HG02840 (cell line): ENCODE measurements at regions not wholly inside any gene's neighbourhood (a gene's known extent, or its start where the extent isn't known, plus 50 kb on each side); places are given as distances from the start of the nearest gene placed in this dataset.
A peak's percentile ranks its signal among the peaks of the same experiment; 100 is the strongest.

Source experiments
- ATAC-seq: cut with Tn5 transposase; IDR thresholded peaks from one replicate; pipeline ENCODE4 v1.9.1; 2021; ENCODE audit warnings: mild to moderate bottlenecking, moderate library complexity, moderate number of reproducible peaks; ENCODE audit not compliant: unreplicated experiment, low FRiP score

GRCh38 chr11:93248602-93249001 lies 50.8 kb upstream of the SLC36A4 start:
- no peak for ATAC-seq

GRCh38 chr11:93249459-93250220 lies 51.8 kb upstream of the SLC36A4 start:
- no peak for ATAC-seq

DNA sequence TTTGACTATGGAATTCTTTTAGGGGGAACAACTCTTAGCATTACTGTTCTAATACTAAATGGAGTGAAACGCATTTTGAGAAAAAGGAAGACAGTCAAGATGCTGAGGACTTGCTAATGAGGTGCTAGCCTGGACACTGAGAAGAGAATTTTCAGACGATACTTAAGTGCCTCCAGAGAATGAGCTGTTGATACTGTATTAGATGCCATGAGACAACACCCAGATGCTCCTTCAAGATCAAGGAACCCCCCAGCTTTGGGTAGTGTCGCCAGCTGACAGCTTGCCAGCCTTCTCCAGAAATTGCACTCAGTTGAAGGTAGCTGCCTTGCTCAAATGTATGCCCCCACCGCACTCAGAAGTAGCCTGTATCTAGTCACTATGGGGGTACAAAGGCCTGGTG lies 52.5 kb upstream of the SLC36A4 start:
- ATAC-seq = no peak

DNA sequence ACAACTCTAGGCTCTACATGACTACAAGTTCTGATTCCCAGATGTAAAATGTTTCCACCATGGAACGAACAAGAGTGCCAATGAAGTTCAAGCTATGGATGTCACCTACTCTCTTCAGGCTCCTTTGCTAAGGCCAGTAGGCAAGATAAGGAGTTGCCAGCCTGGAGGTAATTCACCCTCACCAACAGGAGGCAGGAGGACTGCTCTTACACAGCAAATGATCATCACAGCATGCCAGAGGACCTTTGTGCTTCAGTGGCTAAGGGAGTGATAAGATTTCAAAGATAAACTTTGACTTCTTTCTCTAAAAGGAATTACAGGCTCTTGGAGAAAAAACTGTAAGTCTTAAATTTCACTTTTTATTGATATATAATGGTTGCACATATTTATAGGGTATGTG lies 54.1 kb upstream of the SLC36A4 start:
- ATAC-seq = no peak

- no peak for ATAC-seq
Measured at GRCh38 chr11:93253111-93253510, 55.3 kb upstream of the SLC36A4 start.

- no peak for ATAC-seq
Measured at GRCh38 chr11:93256623-93257022, 58.8 kb upstream of the SLC36A4 start.

- ATAC-seq = no peak
Measured at GRCh38 chr11:93267383-93267782, 63.2 kb upstream of the DEUP1 start.

DNA sequence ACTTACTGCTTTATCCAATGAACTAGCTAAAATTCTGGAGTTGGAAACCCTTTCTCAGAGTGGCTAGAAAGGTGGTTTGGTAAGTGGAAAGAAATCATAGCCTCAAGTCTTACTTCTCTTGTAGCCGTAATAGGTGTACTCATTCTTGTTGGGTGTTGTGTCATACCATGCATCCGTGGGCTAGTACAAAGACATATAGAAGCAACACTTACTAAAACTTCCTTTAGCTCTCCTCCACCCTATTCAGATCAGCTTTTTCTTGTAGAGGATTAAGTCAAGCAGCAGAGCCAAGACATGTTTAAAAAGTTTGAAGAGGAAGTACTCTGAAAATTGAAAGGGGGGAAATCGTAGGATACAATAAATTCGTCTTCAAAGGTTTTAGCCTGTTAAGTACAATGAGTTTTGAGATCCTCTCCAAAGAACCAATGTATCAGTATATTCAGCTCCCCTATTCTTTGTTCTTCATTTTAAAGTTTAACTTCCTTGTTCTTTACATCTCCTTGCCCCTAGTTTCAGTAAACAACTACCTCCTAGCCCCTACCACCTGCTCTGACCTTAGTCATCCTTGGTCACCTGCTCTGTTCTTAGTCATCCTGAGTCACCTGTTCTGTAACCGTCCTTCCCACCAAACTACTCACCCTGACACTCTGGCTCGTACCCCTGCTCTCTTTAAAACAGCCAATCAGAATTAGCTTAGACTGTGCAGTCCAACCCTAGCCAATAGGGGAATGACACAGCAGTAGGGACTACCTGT lies 62.1 kb upstream of the DEUP1 start:
- no peak for ATAC-seq

GRCh38 chr11:93271596-93271995 lies 58.9 kb upstream of the DEUP1 start:
- no peak for ATAC-seq

GRCh38 chr11:93274851-93275250 lies 55.7 kb upstream of the DEUP1 start:
- no peak for ATAC-seq

DNA sequence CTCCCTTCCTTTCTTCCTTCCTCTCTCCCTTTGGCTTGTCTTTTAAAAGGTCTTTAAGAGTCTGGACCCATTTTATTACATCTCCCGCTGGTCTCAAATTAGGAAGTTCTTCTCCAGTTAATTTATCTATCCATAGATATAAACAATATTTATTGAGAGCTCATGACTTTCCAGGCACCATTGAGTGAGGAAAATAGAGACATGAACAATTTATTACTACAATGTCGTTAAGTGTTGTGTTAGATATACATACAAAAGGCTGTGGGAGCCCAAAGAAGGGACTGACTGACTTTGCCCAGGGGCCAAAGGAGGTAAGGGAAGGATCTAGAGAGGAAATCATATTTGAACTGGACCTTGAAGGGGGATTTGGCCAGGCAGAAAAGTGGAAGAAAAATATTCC lies 51.6 kb upstream of the DEUP1 start:
- ATAC-seq = no peak

- ATAC-seq = peak; percentile 66
Measured at GRCh38 chr11:93279851-93280347, 50.6 kb upstream of the DEUP1 start.
